Liver (tissue), 3 donors: ENCODE measurements at regions not wholly inside any gene's neighbourhood (a gene's known extent, or its start where the extent isn't known, plus 50 kb on each side); places are given as distances from the start of the nearest gene placed in this dataset.

Source experiments
- ATF3 ChIP-seq: IDR thresholded peaks from 2 replicates; pipeline ENCODE4 v1.6.1; 2016; ENCODE audit warnings: antibody characterized with exemption
- CTCF ChIP-seq: fragments of 150-350 bp; IDR thresholded peaks from 2 replicates; pipeline ENCODE4 v1.5.1; 2017; ENCODE audit warnings: improper control_type of control experiment, low read depth, low read length; ENCODE audit not compliant: missing input control
- JUND ChIP-seq, 2 donors: IDR thresholded peaks; 2 replicates each; pipeline ENCODE4 v1.6.1; 2016; ENCODE audit warnings: antibody characterized with exemption in 2 of 2
- REST ChIP-seq: IDR thresholded peaks from 2 replicates; pipeline ENCODE4 v1.6.1; 2016; ENCODE audit warnings: antibody characterized with exemption, mild to moderate bottlenecking
- SP1 ChIP-seq: IDR thresholded peaks from 2 replicates; pipeline ENCODE4 v1.6.1; 2018; ENCODE audit warnings: antibody characterized with exemption, mild to moderate bottlenecking
- TAF1 ChIP-seq: conservative IDR thresholded peaks from 2 replicates; pipeline ENCODE4 v1.6.1; 2016; ENCODE audit warnings: antibody characterized with exemption, mild to moderate bottlenecking
- donor health status: healthy.
- donor health status: healthy.

GRCh38 chr9:20284601-20285289 lies 337.6 kb downstream of the MLLT3 start:
- TF ChIP-seq CTCF (no peak), SP1 (no peak), ATF3 (no peak), TAF1 (no peak), JUND (IDR thresholded peaks at IDR 0.05) (no peak), REST (no peak)
